ENCODE measurements at regions not wholly inside any gene's neighbourhood (a gene's known extent, or its start where the extent isn't known, plus 50 kb on each side); places are given as distances from the start of the nearest gene placed in this dataset.

GRCh38 chr1:234899041-234899729, 229.5 kb downstream of the TOMM20 start:
- Histone ChIP-seq H3K4me3 (ENCODE audit: low read depth, low read length, poor library complexity, severe bottlenecking) (no peak overlapping the region), H3K27ac (ENCODE audit: low read depth, low read length, poor library complexity, severe bottlenecking) (no peak overlapping the region), H3K9me3 (ENCODE audit: low read depth, low read length, poor library complexity, severe bottlenecking) (no peaks in the 10 kb centered on the region), H3K27me3 (replicated peaks; ENCODE audit: insufficient read depth, low read depth, low read length, poor library complexity) (no peaks in the 10 kb centered on the region), H3K36me3 (ENCODE audit: insufficient read depth, low read length, poor library complexity, severe bottlenecking) (no peaks in the 10 kb centered on the region), H3K4me1 (ENCODE audit: insufficient read depth, low read length, poor library complexity, severe bottlenecking) (no peaks in the 10 kb centered on the region)
- ChIA-PET POLR2A (ENCODE audit: low non-redundant PET) (no interaction called here), CTCF (no interaction called here)
- DNase-seq (ENCODE audit: low spot score) = no peak
- intact Hi-C loops (cut with micrococcal nuclease; ENCODE audit: unreplicated experiment) = no loop called here
- TF ChIP-seq EZH2 (IDR thresholded peaks at IDR 0.05; ENCODE audit: borderline replicate concordance, low read depth, low read length, poor library complexity, severe bottlenecking) = no peak
- TF ChIP-seq, protein P1, sequence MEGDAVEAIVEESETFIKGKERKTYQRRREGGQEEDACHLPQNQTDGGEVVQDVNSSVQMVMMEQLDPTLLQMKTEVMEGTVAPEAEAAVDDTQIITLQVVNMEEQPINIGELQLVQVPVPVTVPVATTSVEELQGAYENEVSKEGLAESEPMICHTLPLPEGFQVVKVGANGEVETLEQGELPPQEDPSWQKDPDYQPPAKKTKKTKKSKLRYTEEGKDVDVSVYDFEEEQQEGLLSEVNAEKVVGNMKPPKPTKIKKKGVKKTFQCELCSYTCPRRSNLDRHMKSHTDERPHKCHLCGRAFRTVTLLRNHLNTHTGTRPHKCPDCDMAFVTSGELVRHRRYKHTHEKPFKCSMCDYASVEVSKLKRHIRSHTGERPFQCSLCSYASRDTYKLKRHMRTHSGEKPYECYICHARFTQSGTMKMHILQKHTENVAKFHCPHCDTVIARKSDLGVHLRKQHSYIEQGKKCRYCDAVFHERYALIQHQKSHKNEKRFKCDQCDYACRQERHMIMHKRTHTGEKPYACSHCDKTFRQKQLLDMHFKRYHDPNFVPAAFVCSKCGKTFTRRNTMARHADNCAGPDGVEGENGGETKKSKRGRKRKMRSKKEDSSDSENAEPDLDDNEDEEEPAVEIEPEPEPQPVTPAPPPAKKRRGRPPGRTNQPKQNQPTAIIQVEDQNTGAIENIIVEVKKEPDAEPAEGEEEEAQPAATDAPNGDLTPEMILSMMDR (conservative IDR thresholded peaks at IDR 0.05; ENCODE audit: low read depth, low read length) = no peak
- BruUV-seq (replicated peaks) = no TSS peak

DNA sequence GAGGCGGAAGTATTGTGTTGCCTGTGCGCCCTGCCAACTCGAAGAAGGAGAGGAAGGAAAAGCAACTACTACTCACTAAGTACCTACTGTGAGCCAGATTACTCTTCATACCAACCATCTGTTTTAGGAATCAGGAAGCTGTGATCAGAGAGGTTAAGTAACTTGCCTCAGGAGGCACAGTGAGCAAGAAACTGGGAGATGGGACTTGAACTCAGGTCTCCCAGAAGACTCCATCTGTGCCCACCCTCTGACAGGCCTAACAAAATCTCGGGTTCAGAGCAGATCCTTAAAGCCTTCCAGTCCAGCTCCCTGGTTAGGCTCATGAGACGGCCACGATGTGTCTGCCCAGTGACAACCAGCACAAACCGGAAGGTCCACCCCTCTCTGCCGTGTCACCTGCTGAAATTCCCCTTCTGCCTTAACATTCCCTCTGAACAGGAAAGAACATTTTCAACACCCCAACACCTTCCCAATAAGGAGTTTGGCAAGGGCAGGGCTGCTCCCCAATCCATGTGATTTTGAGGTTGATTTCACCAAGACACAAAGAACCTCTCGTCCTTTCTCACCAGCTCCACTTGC, 230.1 kb downstream of the TOMM20 start:
- Histone ChIP-seq H3K36me3 (ENCODE audit: insufficient read depth, low read length, poor library complexity, severe bottlenecking) (no peaks in the 10 kb centered on the region), H3K4me1 (ENCODE audit: insufficient read depth, low read length, poor library complexity, severe bottlenecking) (no peaks in the 10 kb centered on the region), H3K9me3 (ENCODE audit: low read depth, low read length, poor library complexity, severe bottlenecking) (no peaks in the 10 kb centered on the region), H3K27ac (ENCODE audit: low read depth, low read length, poor library complexity, severe bottlenecking) (no peak overlapping the region), H3K4me3 (ENCODE audit: low read depth, low read length, poor library complexity, severe bottlenecking) (no peak overlapping the region), H3K27me3 (replicated peaks; ENCODE audit: insufficient read depth, low read depth, low read length, poor library complexity) (no peaks in the 10 kb centered on the region)
- intact Hi-C loops (cut with micrococcal nuclease; ENCODE audit: unreplicated experiment) = no loop called here
- ChIA-PET CTCF (no interaction called here), POLR2A (ENCODE audit: low non-redundant PET) (no interaction called here)
- no TSS peak for BruUV-seq (replicated peaks)
- no peak for DNase-seq (ENCODE audit: low spot score)
- TF ChIP-seq EZH2 (IDR thresholded peaks at IDR 0.05; ENCODE audit: borderline replicate concordance, low read depth, low read length, poor library complexity, severe bottlenecking) = no peak
- TF ChIP-seq, protein P1 (conservative IDR thresholded peaks at IDR 0.05; ENCODE audit: low read depth, low read length) = no peak

DNA sequence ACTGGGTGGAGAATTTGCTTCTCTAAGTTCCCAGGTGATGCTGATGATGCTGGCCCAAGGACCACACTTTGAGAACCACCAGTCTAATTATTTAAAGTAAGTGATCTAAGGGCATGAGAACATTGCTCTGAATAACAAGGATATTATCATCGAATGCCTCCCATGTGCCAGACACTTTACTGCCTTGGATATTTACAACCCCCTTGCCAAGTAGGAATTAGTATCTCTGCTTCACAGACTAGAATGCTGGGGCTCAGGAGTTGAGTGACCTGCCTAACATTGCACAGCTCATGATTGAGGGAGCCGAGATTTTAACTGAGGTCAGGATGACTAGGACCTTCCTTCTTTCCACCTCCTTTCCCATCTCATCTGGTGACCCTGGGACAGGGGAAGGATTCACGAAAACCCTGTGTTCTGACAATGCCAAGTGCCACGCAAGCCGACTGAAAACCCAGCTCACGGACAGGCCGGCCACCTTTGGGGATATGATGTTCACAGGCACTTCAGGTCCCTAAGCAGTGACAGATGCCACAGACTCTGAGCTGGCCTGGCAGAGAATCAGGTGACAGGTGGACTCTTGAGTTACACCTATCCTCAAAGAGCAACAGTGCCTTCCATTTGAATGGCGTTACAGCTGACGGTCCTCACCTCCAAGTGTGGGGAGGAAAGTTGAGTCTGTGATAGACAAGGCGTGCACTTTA, 230.7 kb downstream of the TOMM20 start:
- H3K27me3 ChIP-seq (replicated peaks; ENCODE audit: insufficient read depth, low read depth, low read length, poor library complexity) = no peaks in the 10 kb centered on the region
- TF ChIP-seq, protein P1 (conservative IDR thresholded peaks at IDR 0.05; ENCODE audit: low read depth, low read length) = no peak
- no peak for TF ChIP-seq EZH2 (IDR thresholded peaks at IDR 0.05; ENCODE audit: borderline replicate concordance, low read depth, low read length, poor library complexity, severe bottlenecking)
- no peaks in the 10 kb centered on the region for H3K4me1 ChIP-seq (ENCODE audit: insufficient read depth, low read length, poor library complexity, severe bottlenecking)
- no peak overlapping the region for H3K27ac ChIP-seq (ENCODE audit: low read depth, low read length, poor library complexity, severe bottlenecking)
- no peak for DNase-seq (ENCODE audit: low spot score)
- H3K9me3 ChIP-seq (ENCODE audit: low read depth, low read length, poor library complexity, severe bottlenecking) = no peaks in the 10 kb centered on the region
- intact Hi-C loops (cut with micrococcal nuclease; ENCODE audit: unreplicated experiment) = no loop called here
- no peaks in the 10 kb centered on the region for H3K36me3 ChIP-seq (ENCODE audit: insufficient read depth, low read length, poor library complexity, severe bottlenecking)
- H3K4me3 ChIP-seq (ENCODE audit: low read depth, low read length, poor library complexity, severe bottlenecking) = no peak overlapping the region
- POLR2A ChIA-PET (ENCODE audit: low non-redundant PET) = no interaction called here
- no TSS peak for BruUV-seq (replicated peaks)
- CTCF ChIA-PET = no interaction called here
